ENCODE measurements at regions not wholly inside any gene's neighbourhood (a gene's known extent, or its start where the extent isn't known, plus 50 kb on each side); places are given as distances from the start of the nearest gene placed in this dataset.

DNA sequence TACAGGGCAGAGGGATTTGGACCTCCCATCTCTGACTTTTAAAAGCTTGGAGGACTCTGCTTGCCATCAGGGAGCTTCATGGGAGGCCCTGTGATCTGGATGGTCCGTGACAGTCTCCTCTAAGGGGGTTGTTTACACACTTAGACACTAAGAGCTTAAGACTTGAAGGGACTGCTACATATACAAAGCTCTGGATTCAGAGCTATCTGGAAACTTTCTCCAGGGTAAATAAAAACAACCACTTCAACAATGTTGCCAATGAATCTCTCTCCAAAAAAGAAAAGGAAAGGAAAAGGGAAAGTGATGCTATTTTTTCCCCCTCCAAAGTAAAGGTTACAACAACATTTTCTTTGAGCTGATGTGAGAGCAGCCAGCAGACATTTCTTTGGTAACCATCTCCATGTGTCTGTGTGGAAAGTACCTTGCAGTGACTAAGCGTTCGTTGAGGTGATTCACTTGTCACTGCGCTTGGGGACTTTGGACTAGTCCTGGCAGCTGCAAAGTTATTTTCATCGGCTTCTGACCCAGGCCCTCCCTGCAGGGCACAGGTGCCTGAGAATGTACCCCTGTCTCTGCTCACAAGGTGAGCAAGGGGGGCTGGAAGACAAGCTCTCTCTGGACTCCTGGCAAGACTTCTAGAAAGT lies 262.1 kb upstream of the KLF4 start:
- TF ChIP-seq CTCF (IDR thresholded peaks at IDR 0.05; ENCODE audit: low read length) (no peak), EZH2 (IDR thresholded peaks at IDR 0.05; ENCODE audit: borderline replicate concordance, low read length) (no peak)

Measured in OCI-LY1 (cell line).